CD4-positive, CD25-positive, alpha-beta regulatory T cell (primary cell): ENCODE measurements at regions not wholly inside any gene's neighbourhood (a gene's known extent, or its start where the extent isn't known, plus 50 kb on each side); places are given as distances from the start of the nearest gene placed in this dataset.

Source experiments
- ATAC-seq, 2 donors: fragments of 150-1000 bp; cut with Tn5 transposase; one replicate each; pipeline ENCODE4 v1.10.0; 2021; ENCODE audit warnings: low read depth in 2 of 2, moderate number of reproducible peaks in 2 of 2, moderate library complexity in 1 of 2
- DNase-seq, 3 donors: peaks; one replicate each; pipeline versions ENCODE4 v3.0.0 to v3.0.0-alpha.2; 2012 to 2022; ENCODE audit warnings: mixed read lengths in 1 of 3
- H3K27ac ChIP-seq: one replicate; pipeline ENCODE4 v1.7.0; 2013; ENCODE audit warnings: mild to moderate bottlenecking, low read length; ENCODE audit not compliant: insufficient read depth, poor library complexity, severe bottlenecking
- H3K27me3 ChIP-seq: one replicate; pipeline ENCODE4 v1.7.0; 2013; ENCODE audit warnings: low read length; ENCODE audit not compliant: control insufficient read depth, insufficient read depth
- H3K36me3 ChIP-seq: one replicate; pipeline ENCODE4 v1.7.0; 2013; ENCODE audit warnings: mild to moderate bottlenecking, low read length, moderate library complexity; ENCODE audit not compliant: control insufficient read depth, insufficient read depth
- H3K4me1 ChIP-seq: 2 replicates; pipeline ENCODE4 v1.7.0; 2013; ENCODE audit warnings: mild to moderate bottlenecking, low read length; ENCODE audit not compliant: insufficient read depth, control insufficient read depth, poor library complexity, severe bottlenecking
- H3K4me3 ChIP-seq: one replicate; pipeline ENCODE4 v1.7.0; 2013; ENCODE audit warnings: low read depth, mild to moderate bottlenecking, low read length, moderate library complexity
- H3K9me3 ChIP-seq, 2 experiments: 1 replicate in 1 of 2; 2 replicates in 1 of 2; pipeline ENCODE4 v1.7.0; 2013; ENCODE audit warnings: low read length in 2 of 2, mild to moderate bottlenecking in 1 of 2, moderate library complexity in 1 of 2; ENCODE audit not compliant: control insufficient read depth in 2 of 2
- H3K27ac Mint-ChIP-seq, 3 donors: one replicate each; pipeline ENCODE4 v1.8.0; 2020 to 2022; ENCODE audit warnings: mild to moderate bottlenecking in 3 of 3, mixed read lengths in 3 of 3, moderate library complexity in 2 of 3
- H3K27me3 Mint-ChIP-seq: one replicate; pipeline ENCODE4 v1.8.0; 2022; ENCODE audit warnings: mild to moderate bottlenecking, mixed read lengths
- H3K36me3 Mint-ChIP-seq: one replicate; pipeline ENCODE4 v1.8.0; 2020; ENCODE audit warnings: mixed read lengths
- H3K4me1 Mint-ChIP-seq, 4 donors: one replicate each; pipeline ENCODE4 v1.8.0; 2020 to 2022; ENCODE audit warnings: mixed read lengths in 4 of 4, mild to moderate bottlenecking in 1 of 4
- H3K4me3 Mint-ChIP-seq, 4 donors: one replicate each; pipeline ENCODE4 v1.8.0; 2020 to 2022; ENCODE audit warnings: mild to moderate bottlenecking in 4 of 4, mixed read lengths in 4 of 4, moderate library complexity in 3 of 4
- H3K9me3 Mint-ChIP-seq, 7 donors: one replicate each; pipeline ENCODE4 v1.8.0; 2020 to 2022; ENCODE audit warnings: mixed read lengths in 7 of 7, mild to moderate bottlenecking in 3 of 7, moderate library complexity in 2 of 7

GRCh38 chr18:32621034-32621433, 150.4 kb upstream of the GAREM1 start:
- Histone ChIP-seq H3K4me1 (no peaks in the 10 kb centered on the region), H3K9me3 (no peaks in the 10 kb centered on the region), H3K27ac (no peak overlapping the region), H3K4me3 (no peak overlapping the region), H3K36me3 (no peaks in the 10 kb centered on the region), H3K27me3 (no peaks in the 10 kb centered on the region)
- no peak overlapping the region for H3K4me3 Mint-ChIP-seq
- no peak overlapping the region for H3K27ac Mint-ChIP-seq
- H3K36me3 Mint-ChIP-seq = no peaks in the 10 kb centered on the region
- H3K9me3 Mint-ChIP-seq = peaks cover 0 to 9% (median 4%) of the 10 kb centered on the region in 7 donors
- H3K4me1 Mint-ChIP-seq = no peaks in the 10 kb centered on the region
- ATAC-seq = no peak
- DNase-seq = no peak
- no peaks in the 10 kb centered on the region for H3K27me3 Mint-ChIP-seq

GRCh38 chr18:32618546-32618945, 147.9 kb upstream of the GAREM1 start:
- no peaks in the 10 kb centered on the region for H3K27me3 ChIP-seq
- no peak overlapping the region for H3K27ac ChIP-seq
- Mint-ChIP-seq H3K9me3 (peaks cover 0 to 9% (median 2%) of the 10 kb centered on the region in 7 donors), H3K4me3 (no peak overlapping the region), H3K27ac (no peak overlapping the region), H3K27me3 (no peaks in the 10 kb centered on the region), H3K4me1 (no peaks in the 10 kb centered on the region), H3K36me3 (no peaks in the 10 kb centered on the region)
- ATAC-seq (no peak), DNase-seq (no peak)
- H3K36me3 ChIP-seq = no peaks in the 10 kb centered on the region
- no peak overlapping the region for H3K4me3 ChIP-seq
- H3K4me1 ChIP-seq = no peaks in the 10 kb centered on the region
- no peaks in the 10 kb centered on the region for H3K9me3 ChIP-seq

- Mint-ChIP-seq H3K9me3 (peaks cover 0 to 5% (median 0%) of the 10 kb centered on the region in 7 donors), H3K4me3 (no peak overlapping the region), H3K36me3 (no peaks in the 10 kb centered on the region), H3K27me3 (no peaks in the 10 kb centered on the region), H3K27ac (no peak overlapping the region), H3K4me1 (no peaks in the 10 kb centered on the region)
- DNase-seq = no peak
- H3K27ac ChIP-seq = no peak overlapping the region
- no peak for ATAC-seq
- H3K36me3 ChIP-seq = no peaks in the 10 kb centered on the region
- no peak overlapping the region for H3K4me3 ChIP-seq
- no peaks in the 10 kb centered on the region for H3K27me3 ChIP-seq
- no peaks in the 10 kb centered on the region for H3K9me3 ChIP-seq
- no peaks in the 10 kb centered on the region for H3K4me1 ChIP-seq
Observed at GRCh38 chr18:32613821-32614220, 143.1 kb upstream of the GAREM1 start.

GRCh38 chr18:32612651-32613050, 142.0 kb upstream of the GAREM1 start:
- no peak for DNase-seq
- Histone ChIP-seq H3K4me3 (no peak overlapping the region), H3K27ac (no peak overlapping the region), H3K36me3 (no peaks in the 10 kb centered on the region), H3K4me1 (no peaks in the 10 kb centered on the region), H3K27me3 (no peaks in the 10 kb centered on the region), H3K9me3 (no peaks in the 10 kb centered on the region)
- Mint-ChIP-seq H3K27ac (no peak overlapping the region), H3K9me3 (peaks cover 0 to 5% (median 0%) of the 10 kb centered on the region in 7 donors), H3K4me3 (no peak overlapping the region), H3K27me3 (no peaks in the 10 kb centered on the region), H3K36me3 (no peaks in the 10 kb centered on the region), H3K4me1 (no peaks in the 10 kb centered on the region)
- ATAC-seq = no peak

GRCh38 chr18:32610176-32610575, 139.5 kb upstream of the GAREM1 start:
- Mint-ChIP-seq H3K27ac (no peak overlapping the region), H3K27me3 (no peaks in the 10 kb centered on the region), H3K4me1 (no peaks in the 10 kb centered on the region), H3K9me3 (peaks cover 0 to 5% (median 0%) of the 10 kb centered on the region in 7 donors), H3K36me3 (no peaks in the 10 kb centered on the region), H3K4me3 (no peak overlapping the region)
- no peak for ATAC-seq
- Histone ChIP-seq H3K4me1 (no peaks in the 10 kb centered on the region), H3K9me3 (no peaks in the 10 kb centered on the region), H3K36me3 (no peaks in the 10 kb centered on the region), H3K4me3 (no peak overlapping the region), H3K27me3 (no peaks in the 10 kb centered on the region), H3K27ac (no peak overlapping the region)
- no peak for DNase-seq

- Mint-ChIP-seq H3K27ac (no peak overlapping the region), H3K36me3 (no peaks in the 10 kb centered on the region), H3K27me3 (no peaks in the 10 kb centered on the region), H3K4me1 (no peaks in the 10 kb centered on the region), H3K4me3 (no peak overlapping the region), H3K9me3 (peaks cover 0 to 5% (median 0%) of the 10 kb centered on the region in 7 donors)
- Histone ChIP-seq H3K27ac (no peak overlapping the region), H3K27me3 (no peaks in the 10 kb centered on the region), H3K4me1 (no peaks in the 10 kb centered on the region), H3K4me3 (no peak overlapping the region), H3K9me3 (no peaks in the 10 kb centered on the region), H3K36me3 (no peaks in the 10 kb centered on the region)
- DNase-seq (no peak), ATAC-seq (no peak)
Observed at GRCh38 chr18:32607816-32608215, 137.1 kb upstream of the GAREM1 start.

- H3K27me3 Mint-ChIP-seq = no peaks in the 10 kb centered on the region
- no peaks in the 10 kb centered on the region for H3K36me3 Mint-ChIP-seq
- no peak overlapping the region for H3K27ac Mint-ChIP-seq
Observed at GRCh38 chr18:32598144-32598543, 127.5 kb upstream of the GAREM1 start.

GRCh38 chr18:32596501-32596900, 125.8 kb upstream of the GAREM1 start:
- Histone ChIP-seq H3K4me3 (no peak overlapping the region), H3K9me3 (no peaks in the 10 kb centered on the region), H3K4me1 (no peaks in the 10 kb centered on the region), H3K27ac (no peak overlapping the region), H3K36me3 (no peaks in the 10 kb centered on the region), H3K27me3 (no peaks in the 10 kb centered on the region)
- DNase-seq (no peak), ATAC-seq (no peak)
- Mint-ChIP-seq H3K27ac (no peak overlapping the region), H3K4me3 (no peak overlapping the region), H3K27me3 (no peaks in the 10 kb centered on the region), H3K4me1 (no peaks in the 10 kb centered on the region), H3K36me3 (no peaks in the 10 kb centered on the region), H3K9me3 (peaks cover 0 to 9% (median 1%) of the 10 kb centered on the region in 7 donors)

More at GRCh38 chr18:32598144-32598543, 127.5 kb upstream of the GAREM1 start:
- Histone ChIP-seq H3K36me3 (no peaks in the 10 kb centered on the region), H3K27ac (no peak overlapping the region), H3K4me1 (no peaks in the 10 kb centered on the region), H3K27me3 (no peaks in the 10 kb centered on the region), H3K9me3 (no peaks in the 10 kb centered on the region), H3K4me3 (no peak overlapping the region)
- DNase-seq (no peak), ATAC-seq (no peak)
- Mint-ChIP-seq H3K4me3 (no peak overlapping the region), H3K4me1 (no peaks in the 10 kb centered on the region), H3K9me3 (peaks cover 0 to 4% (median 0%) of the 10 kb centered on the region in 7 donors)
